Thoracic aorta (tissue), 2 donors: ENCODE measurements at regions not wholly inside any gene's neighbourhood (a gene's known extent, or its start where the extent isn't known, plus 50 kb on each side); places are given as distances from the start of the nearest gene placed in this dataset.

Experiments
- ATAC-seq: fragments of 150-250 bp; one replicate; pipeline ENCODE4 v1.8.0; 2017; ENCODE audit warnings: low read depth; ENCODE audit not compliant: insufficient number of reproducible peaks, low FRiP score
- DNase-seq: peaks from one replicate; pipeline ENCODE4 v3.0.0-alpha.2; 2020; ENCODE audit warnings: low spot score
- H3K27ac ChIP-seq, 2 donors: fragments of 200-600 bp; sonication (generic); 1 replicate in 1 of 2; 2 replicates in 1 of 2; pipeline ENCODE4 v1.5.1; 2016; ENCODE audit warnings: mild to moderate bottlenecking in 2 of 2, moderate library complexity in 2 of 2
- H3K27me3 ChIP-seq: fragments of 200-600 bp; sonication (generic); replicated peaks from 2 replicates; pipeline ENCODE4 v1.6.0; 2016; ENCODE audit warnings: mild to moderate bottlenecking; ENCODE audit not compliant: insufficient read depth
- H3K36me3 ChIP-seq: fragments of 200-600 bp; sonication (generic); one replicate; pipeline ENCODE4 v1.5.1; 2016
- H3K4me1 ChIP-seq, 2 donors: fragments of 200-600 bp; sonication (generic); 1 replicate in 1 of 2; 2 replicates in 1 of 2; pipeline versions ENCODE4 v1.5.1 to v1.6.0; 2016; ENCODE audit warnings: low read depth in 2 of 2, mild to moderate bottlenecking in 1 of 2; ENCODE audit not compliant: control insufficient read depth in 1 of 2
- H3K4me3 ChIP-seq: fragments of 200-600 bp; sonication (generic); 2 replicates; pipeline ENCODE4 v1.5.1; 2016; ENCODE audit warnings: mild to moderate bottlenecking
- H3K9me3 ChIP-seq: fragments of 200-600 bp; sonication (generic); 2 replicates; pipeline ENCODE4 v1.5.1; 2016
- TF ChIP-seq, protein P1 (sequence below): fragments of 200-600 bp; sonication (generic); IDR thresholded peaks from one replicate; pipeline ENCODE4 v1.5.1; 2019; ENCODE audit warnings: antibody characterized with exemption

GRCh38 chr1:56060906-56061305, 518.5 kb downstream of the PLPP3 start:
- Histone ChIP-seq H3K27ac (no peak overlapping the region), H3K27me3 (no peaks in the 10 kb centered on the region), H3K4me1 (peaks cover 3 to 46% of the 10 kb centered on the region in 2 donors), H3K9me3 (no peaks in the 10 kb centered on the region), H3K36me3 (no peaks in the 10 kb centered on the region), H3K4me3 (no peak overlapping the region)
- no peak for DNase-seq
- TF ChIP-seq, protein P1, sequence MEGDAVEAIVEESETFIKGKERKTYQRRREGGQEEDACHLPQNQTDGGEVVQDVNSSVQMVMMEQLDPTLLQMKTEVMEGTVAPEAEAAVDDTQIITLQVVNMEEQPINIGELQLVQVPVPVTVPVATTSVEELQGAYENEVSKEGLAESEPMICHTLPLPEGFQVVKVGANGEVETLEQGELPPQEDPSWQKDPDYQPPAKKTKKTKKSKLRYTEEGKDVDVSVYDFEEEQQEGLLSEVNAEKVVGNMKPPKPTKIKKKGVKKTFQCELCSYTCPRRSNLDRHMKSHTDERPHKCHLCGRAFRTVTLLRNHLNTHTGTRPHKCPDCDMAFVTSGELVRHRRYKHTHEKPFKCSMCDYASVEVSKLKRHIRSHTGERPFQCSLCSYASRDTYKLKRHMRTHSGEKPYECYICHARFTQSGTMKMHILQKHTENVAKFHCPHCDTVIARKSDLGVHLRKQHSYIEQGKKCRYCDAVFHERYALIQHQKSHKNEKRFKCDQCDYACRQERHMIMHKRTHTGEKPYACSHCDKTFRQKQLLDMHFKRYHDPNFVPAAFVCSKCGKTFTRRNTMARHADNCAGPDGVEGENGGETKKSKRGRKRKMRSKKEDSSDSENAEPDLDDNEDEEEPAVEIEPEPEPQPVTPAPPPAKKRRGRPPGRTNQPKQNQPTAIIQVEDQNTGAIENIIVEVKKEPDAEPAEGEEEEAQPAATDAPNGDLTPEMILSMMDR = no peak
- ATAC-seq = no peak

DNA sequence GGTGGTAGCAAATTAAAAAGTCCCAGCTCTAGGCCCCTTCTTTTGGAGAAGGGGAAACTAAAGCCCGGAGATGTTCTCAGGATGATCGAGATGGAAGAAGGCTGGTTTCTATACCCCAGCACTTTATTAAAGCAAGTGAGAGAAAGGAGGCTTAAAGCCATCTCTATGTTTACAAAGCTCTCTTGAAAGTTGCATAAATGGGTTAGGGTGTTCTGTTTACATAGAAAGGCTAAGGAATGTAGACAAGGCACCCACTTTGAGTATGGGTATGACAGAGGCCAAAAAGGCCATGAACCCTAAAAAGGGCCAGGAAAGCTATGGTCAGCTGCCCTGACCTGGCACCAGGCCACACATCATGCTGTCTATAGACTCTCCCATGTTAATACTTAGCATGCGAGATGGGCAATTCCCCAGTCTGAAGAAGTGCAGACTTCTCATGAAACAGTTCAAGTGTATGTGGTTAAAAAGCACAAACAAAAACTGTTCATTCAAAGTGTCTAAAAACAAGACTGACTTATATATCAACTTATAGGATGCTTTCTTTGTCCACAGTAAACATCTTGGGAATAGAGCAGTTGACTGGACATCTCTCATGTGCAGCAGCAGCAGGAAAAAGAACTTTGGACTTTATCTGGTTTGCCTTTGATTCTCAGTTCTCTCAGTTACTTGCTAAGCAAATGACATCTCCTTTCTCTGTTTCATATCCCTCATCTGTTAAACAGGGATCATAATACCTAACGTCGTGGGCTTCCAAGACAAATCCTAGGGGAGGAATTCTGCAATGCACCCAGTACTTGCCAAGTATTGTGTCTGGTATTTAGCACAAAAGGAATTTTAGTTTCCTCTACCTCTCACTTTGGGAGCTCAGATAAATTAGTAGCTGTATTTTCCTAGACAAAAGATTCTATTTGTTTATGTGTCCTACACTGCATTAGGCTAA, 521.6 kb downstream of the PLPP3 start:
- Histone ChIP-seq H3K27ac (no peak overlapping the region), H3K4me1 (peaks cover 3 to 23% of the 10 kb centered on the region in 2 donors), H3K36me3 (no peaks in the 10 kb centered on the region), H3K9me3 (no peaks in the 10 kb centered on the region), H3K4me3 (no peak overlapping the region), H3K27me3 (no peaks in the 10 kb centered on the region)
- DNase-seq = no peak
- TF ChIP-seq, protein P1 = no peak
- ATAC-seq = no peak

DNA sequence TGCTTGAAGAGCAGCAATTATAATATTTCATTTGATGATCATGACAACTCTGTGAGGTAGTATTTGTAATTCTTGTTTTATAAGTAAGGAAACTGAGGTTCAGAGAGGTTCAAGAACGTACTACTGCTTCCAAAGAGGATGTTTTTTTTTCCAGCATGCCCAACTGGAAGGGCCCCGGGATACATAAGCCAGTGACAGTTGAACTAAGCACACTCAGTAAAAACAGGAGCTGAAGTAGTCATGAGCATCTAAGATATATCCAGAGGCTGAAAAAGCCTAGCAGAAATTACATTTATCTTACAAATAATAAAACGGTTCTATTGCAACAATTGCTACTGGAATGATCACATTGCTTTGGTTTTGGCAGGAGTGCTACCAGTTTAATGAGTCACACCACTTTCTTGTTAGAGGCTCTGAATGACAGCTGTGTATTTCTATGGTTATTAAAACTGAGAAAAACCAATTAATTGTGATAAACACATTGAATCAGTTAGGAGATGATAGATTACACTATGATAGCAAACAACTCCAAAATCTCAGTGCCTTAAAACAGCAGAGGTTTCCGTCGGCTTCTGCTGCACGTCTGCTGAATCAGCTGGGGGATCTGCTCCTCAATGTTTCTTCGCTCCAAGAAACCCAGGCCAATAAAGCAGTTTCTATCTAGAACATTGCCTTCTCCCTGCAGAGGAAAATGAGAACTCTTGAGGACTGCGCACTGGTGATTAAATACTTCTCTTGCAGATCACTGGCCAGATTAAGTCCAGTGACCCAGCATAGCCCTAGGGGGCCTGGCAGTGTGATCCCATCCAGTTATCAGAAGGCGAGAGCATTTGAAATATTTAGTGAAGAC, 522.7 kb downstream of the PLPP3 start:
- H3K9me3 ChIP-seq = no peaks in the 10 kb centered on the region
- TF ChIP-seq, protein P1 = no peak
- H3K27ac ChIP-seq = no peak overlapping the region
- no peaks in the 10 kb centered on the region for H3K27me3 ChIP-seq
- H3K36me3 ChIP-seq = no peaks in the 10 kb centered on the region
- ATAC-seq (no peak), DNase-seq (no peak)
- H3K4me1 ChIP-seq = peaks cover 3 to 23% of the 10 kb centered on the region in 2 donors
- no peak overlapping the region for H3K4me3 ChIP-seq

GRCh38 chr1:56054959-56055358, 524.4 kb downstream of the PLPP3 start:
- no peaks in the 10 kb centered on the region for H3K27me3 ChIP-seq
- TF ChIP-seq, protein P1 = no peak
- ATAC-seq (no peak), DNase-seq (no peak)
- H3K4me3 ChIP-seq = no peak overlapping the region
- H3K36me3 ChIP-seq = no peaks in the 10 kb centered on the region
- H3K4me1 ChIP-seq = peaks cover 3 to 23% of the 10 kb centered on the region in 2 donors
- H3K27ac ChIP-seq = no peak overlapping the region
- H3K9me3 ChIP-seq = peaks cover 3% of the 10 kb centered on the region

DNA sequence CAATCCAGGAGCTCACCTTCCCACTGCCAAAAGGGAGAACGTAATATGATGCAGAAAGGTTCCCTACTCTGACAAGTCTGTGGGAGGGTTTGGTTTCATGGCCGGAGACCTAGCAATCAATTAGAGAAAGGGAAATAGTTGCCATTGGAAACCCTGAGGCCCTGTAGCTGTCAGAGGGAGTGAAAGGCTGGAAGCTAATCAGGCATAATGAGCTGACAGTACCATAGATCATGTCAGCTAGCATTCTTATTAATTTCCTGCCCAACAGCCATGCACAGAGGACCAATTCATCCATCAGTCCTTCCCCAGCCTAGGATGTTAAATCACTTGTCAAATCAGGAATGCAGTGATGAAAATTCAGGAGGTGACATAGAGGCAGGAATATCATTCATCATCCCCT, 527.3 kb downstream of the PLPP3 start:
- TF ChIP-seq, protein P1 = no peak
- DNase-seq (no peak), ATAC-seq (no peak)
- peaks cover 3 to 8% of the 10 kb centered on the region in 2 donors for H3K4me1 ChIP-seq
- H3K27ac ChIP-seq = no peak overlapping the region
- H3K9me3 ChIP-seq = peaks cover 3% of the 10 kb centered on the region
- no peak overlapping the region for H3K4me3 ChIP-seq
- no peaks in the 10 kb centered on the region for H3K27me3 ChIP-seq
- H3K36me3 ChIP-seq = no peaks in the 10 kb centered on the region
